GM20431 (cell line): ENCODE measurements at regions not wholly inside any gene's neighbourhood (a gene's known extent, or its start where the extent isn't known, plus 50 kb on each side); places are given as distances from the start of the nearest gene placed in this dataset.

ENCODE experiments used
- in situ Hi-C: fragments of 300-500 bp; cut with MseI, MboI; formaldehyde crosslinking; loops from one replicate; pipeline ENCODE4 v1.15.0; 2020; ENCODE audit warnings: low sequenced_read_pairs; ENCODE audit not compliant: unreplicated experiment

DNA sequence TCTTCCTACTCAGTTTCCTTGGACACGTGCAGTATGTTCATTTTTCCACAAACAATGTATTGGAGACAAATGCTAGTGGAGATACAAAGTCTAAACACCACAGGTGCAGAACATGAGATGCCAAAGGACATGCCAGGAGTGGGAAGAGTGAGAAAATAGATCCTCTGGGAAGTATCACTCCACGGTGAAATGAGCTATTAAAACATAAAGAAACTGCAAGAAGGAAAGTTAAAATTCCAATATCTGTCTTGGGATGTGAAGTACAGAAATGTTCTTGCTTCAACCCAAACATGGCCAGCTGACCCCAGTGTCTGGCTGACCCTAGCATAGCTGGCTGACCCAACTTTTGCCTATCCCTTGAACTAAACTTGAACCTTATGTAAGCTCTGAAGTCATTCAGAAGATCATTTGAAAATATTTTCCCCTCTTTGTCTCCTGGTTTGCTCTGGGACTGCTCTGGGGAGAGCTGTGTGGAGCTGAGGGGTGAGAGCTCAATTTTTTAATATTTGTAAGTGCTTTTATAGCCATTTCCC lies 59.5 kb downstream of the FZD1 start:
- in situ Hi-C loops = no loop called here

DNA sequence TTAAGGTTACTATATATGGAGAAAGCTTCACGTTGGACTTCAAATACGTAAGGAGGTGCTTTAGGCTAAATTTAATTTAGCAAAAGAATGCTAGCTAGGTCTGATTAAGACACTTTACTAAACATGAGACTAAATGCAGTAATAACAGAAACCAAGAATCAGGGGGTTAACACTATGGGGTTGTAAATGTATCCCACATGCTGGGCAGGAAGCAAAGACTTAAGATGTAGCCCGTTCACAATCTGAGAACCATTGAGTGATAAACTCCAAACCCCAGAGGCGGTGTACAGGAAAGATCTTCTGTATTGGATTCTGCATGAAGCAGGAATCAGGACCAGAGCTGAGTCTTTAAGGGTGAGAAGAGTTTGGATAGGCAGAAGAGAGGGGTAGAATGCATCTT lies 60.4 kb downstream of the FZD1 start:
- in situ Hi-C loops = no loop called here

DNA sequence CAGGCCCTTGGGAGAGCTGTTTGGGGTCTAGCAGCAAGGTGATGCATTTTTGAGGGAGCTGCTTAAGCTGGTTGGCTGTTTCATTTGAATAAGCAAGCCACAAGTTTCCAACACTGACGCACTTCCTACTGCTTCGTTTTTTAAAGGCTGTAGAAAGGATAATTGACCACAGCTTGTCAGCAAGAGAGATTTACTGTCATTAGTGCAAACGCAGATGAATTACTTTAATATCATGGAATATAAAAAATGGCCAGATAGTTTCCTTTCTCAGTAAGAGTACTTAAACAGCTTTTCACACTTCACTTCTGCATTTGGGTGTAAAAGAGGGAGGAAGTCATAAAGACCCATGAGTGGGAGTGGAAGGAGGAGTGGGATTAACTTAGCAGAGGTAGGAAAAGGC lies 61.5 kb downstream of the FZD1 start:
- in situ Hi-C loops = no loop called here

DNA sequence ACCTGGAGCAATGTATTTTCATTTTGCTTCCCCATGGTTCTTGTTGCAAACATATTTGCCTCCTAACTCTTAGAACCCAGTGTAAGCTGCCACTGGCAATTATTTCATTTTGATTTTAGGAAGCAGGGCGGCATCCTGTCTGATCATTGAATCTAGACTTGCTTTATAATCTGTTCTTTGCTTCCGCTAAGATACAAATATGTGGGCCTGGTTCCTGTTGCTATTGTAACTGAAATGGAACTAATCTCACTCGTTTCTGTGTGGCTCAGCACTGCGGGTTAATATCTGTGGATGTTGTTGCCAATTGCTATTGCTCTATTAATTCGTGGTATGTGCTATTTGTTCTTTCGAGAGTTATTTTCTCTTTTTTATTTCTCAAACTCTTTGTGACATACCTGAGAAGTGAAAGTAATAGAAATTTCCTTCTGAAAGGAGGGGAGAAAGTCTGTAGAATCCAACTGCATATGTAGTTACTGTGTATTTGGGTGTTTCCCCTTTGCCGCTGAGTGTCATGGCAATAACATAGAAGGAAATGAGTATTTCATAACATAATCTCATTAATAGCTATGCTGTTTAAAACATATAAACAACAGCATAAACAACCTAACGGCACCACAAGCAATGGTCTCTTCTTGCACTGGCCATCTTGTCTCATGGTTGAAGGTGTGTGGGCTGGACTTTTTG lies 62.4 kb downstream of the FZD1 start:
- in situ Hi-C loops = no loop called here

DNA sequence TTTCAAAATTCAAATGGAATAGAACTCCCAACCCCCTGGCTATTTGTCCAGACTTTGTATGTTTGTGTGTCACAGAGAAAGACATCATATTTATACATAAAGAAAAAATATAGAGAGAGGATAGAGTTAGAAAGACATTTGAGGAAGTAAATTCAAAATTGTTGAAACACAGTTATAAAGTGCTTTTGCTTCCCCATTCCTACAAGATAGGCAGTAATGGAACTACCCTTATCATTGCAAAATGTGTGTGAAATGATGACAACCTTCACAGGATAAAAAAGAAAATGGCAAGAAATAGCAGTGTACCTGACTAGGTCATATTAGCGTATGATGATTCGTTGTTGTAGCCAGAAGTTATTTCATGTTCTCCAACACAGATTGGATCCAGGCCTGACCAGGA lies 63.1 kb downstream of the FZD1 start:
- in situ Hi-C loops = no loop called here

DNA sequence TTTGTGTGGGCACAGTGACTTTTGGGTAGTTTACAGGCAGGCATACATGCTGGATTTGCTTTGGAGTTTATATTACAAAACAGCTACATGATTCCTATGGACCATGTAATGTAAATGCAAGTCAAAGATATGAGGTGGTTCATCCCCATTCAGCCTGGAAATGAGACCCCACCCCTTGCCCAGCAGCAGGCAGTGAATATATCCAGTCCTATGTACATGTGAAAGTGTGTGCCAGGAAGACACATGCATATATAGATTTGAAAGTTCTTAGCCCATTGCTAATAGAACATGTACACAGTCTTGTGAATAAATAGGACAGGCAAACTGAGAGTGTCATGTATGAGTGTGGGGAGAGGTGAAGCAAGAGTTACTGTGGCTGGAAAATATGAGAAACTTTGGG lies 65.3 kb downstream of the FZD1 start:
- in situ Hi-C loops = no loop called here

DNA sequence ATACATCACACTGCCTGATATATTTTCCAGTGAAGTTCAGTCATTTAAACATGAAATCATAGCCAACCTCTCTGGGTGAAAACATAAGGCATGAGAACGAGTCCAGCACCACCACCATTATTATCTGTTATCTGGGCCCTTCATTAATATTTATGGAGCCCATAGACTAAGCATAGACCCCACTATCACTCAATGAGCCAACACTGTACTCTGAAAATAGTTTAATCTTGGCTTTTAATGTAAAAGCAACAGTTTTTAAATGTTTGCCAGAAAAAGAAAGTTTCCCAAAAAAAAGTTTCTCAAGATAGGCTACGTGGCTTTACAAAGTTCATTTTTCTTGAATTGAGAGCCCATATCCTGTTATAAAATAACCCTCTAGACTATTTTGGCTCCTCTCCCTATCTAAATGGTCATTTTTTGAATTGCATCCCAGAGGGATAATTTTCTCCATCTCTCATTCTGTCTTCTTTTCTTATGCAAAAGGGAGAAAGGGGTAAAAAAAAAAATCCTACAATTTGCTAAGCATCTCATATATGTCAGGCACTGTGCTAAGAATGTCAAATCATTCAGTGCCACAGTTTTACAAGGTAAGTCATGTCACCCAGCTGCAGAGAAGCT lies 66.1 kb downstream of the FZD1 start:
- in situ Hi-C loops = no loop called here

DNA sequence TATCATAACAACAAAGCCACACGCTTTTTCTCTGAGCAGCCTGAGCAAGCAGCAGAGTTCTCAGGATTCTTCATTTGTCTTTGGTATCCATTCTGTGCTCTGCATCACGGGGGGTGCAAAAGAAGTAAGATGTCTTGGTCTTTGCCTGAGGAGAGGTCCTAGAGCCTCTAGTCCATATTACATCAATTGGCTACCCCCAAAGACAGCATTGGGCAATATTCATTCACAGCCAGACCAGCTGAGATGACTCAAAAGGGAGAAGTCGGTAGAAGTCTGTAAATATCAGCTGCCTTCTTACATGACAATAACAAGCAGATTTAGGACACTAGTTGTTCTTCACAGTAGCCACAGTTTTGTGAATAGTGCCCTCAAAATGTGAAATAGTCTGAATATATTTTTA lies 66.6 kb downstream of the FZD1 start:
- in situ Hi-C loops = no loop called here

DNA sequence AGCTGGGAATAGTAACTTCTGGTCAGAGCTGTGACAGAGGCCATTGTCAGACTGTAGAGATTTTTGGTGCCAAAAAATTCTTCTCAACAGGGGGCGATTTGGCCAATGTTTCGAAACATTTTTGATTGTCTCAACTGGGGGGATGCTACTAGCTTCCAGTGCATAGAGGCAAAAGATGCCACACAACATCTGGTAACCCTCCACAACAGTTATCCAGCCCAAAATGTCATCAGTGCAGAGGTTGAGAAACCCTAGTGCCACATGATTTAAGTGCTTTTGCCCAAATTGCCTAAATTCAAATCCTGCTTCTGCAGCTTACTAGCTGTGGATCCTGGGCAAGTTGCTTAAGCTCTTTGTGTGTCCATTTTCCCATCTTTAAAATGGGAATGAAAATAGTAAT lies 71.9 kb downstream of the FZD1 start:
- in situ Hi-C loops = no loop called here

DNA sequence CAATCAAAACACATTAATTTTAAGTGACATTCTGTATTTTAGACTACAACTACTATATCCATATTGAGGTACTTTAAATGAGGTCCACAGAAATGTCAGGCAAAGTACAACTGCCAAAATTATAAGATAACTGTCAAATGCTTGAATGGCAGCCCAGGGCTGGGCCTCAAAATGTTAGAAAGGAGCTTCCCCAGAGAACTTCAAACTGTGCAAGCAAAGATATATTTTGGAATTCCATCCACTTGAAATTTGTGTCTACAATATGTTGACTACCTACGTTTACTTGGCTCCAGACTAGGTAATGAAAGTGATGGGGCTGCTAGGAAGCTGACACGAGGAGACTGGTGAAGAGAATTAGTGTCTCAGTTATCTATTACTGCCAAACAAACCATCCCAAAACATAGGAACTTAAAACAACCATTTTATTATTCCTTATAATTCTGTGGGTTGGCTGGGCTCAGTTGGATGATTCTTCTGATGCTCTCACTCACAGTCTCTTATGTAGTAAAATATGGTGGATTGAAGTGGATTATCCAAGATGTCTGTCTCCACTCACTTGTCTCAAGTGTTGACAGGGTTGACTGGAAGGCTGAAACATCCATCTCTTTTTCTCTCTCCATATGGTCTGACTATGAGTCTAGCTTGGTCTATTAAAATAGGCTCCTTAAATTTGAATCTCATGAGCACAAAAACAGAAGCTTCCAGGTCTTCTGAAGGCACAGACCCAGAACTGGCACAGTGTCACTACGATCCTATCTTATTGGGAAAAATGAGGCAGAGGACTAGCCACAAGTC lies 74.2 kb downstream of the FZD1 start:
- in situ Hi-C loops = no loop called here

DNA sequence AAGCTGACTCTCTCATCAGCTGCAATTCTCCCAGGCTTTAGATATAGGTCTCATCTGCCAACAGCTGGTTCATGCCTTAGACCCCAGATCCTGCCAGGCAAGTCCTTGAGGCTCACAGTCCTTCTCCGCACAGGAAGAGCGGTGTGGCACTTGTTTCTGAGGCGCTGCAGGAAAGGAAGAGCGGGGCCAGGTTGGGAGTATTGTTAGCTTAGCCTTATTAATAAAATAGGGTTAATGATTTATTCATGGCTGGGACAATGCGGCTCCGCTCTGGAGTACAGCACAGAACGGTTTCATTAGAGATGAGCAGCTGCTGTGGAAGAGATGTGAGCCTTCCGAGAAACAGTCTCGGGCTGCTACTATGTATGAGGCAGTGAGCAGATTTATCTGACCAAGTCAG lies 78.1 kb downstream of the FZD1 start:
- in situ Hi-C loops = no loop called here

DNA sequence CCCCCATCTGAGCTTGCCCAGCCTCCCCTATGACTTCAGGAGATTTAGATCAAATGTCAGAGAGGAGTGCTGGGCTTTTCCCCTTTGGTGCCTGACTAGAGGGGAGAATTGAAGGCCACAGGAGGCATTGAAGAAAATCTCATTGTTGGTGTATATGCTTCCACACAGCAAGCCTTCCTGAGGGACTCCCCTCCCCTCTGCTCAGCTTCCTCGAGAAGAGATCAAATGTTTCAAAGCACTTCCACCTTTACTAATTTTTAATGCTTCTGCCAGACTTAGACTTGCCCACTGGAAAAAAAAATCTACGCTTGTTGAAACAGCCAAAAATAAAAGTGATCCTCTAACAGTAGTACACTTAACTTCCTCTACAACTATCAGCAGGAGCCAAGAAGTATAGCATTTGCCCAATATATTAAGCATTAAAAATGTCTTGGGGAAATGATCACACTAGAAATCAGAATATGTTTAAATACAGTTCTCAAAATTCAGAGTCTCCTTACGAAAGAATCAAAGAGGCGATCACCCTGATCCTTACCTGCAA lies 79.3 kb downstream of the FZD1 start:
- in situ Hi-C loops = no loop called here

DNA sequence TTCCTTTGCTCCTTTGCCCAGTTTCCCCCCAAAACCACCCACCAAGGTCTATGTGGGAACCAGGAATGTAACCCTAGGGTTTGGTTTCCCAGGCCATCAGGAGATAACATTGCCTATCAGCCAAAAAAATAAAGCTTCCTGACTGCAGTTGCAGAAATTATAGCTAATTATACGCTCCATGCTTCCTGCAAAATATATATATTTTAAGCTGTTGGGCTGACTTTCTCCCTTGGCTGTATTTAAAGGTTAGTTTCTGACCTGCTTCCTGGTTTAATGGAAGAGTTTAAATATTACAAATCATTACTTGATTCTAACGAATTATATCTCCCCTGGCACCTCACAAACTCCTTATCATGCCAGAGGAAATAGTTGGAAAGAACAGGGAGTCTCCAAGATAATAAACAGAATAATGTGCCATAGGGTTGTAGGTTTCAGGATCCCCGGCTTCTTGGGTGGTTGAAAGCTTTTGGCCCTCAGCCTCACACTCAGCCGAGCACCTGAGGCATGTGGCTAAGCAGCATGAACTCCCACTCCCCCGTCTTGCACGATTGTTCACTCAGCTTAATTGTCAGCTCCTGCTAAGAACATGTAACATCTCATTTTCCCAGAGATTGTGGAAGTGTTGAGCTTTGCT lies 79.9 kb downstream of the FZD1 start:
- in situ Hi-C loops = no loop called here

DNA sequence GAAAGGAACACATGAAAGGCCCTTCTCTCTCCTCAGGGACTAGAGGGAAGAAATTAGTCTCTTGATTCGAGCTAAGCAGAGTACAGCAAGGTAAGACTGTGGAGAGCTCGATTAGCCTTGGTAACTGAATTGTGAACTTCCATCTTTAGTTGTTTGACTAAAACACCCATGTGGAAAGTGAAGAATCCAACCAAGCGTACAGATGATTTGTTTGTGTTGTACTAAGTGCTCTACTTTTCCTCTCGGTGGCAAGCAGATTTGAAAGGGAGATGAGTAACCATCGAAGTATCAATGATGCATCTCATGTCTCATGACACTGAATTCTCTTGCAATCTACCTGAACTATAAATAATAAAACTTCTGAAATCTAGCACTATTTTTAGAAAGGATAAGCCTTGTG lies 80.7 kb downstream of the FZD1 start:
- in situ Hi-C loops = no loop called here

DNA sequence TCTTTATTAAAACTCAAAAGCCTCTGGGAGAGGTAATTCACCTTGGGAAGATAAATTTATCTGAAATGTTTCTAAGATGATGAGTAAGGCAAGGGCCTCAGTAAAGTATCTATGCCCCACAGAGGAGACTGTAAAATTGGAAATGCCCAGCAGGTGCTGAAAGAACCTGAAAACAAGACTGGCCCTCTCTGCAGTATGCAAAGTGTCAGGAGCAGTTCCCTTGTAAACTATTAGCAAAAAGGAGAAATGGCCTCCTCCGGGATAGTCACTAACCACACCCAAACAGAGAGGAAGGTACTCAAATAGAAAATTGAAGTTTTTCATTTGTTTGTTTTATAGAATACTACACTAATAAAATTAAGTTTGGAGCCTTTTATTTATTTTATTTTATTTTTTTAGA lies 81.2 kb downstream of the FZD1 start:
- in situ Hi-C loops = no loop called here

DNA sequence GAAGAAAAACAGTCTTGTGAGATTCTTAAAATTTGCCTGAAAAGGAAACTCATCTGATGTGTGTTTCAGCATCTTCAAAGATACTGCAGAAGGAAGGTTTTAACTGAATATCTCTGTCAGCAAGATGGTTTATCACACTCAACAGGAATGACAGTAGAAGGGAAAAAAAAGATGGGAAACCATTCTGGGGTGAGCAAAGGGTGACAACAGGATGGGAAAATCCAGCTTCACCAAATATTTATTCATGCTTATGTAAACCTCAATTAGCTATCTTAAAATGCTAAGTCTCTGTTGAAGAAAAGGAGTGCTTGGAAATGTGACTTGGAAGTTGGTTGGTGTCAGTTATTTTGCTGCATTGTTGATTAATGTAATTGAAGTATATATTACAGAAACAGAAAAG lies 82.2 kb downstream of the FZD1 start:
- in situ Hi-C loops = no loop called here

DNA sequence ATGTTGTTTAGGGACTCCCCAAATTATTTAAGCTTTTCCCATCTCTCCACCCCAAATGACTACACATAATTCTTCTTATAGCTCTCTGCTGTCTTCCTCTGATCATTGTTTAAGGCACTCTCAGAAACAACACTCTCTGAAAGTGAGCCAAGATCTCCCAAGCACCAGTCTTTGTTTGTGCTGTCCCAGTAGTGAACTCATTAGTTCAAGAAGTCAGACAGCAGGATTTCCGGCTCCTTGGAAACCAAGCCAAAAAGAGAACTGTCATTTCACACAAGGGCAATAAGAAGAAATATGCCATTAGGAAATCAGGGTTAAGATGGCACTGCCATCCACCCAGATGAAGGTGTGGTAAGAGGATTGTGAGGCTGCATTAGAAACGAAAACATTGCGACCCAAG lies 83.1 kb downstream of the FZD1 start:
- in situ Hi-C loops = no loop called here

DNA sequence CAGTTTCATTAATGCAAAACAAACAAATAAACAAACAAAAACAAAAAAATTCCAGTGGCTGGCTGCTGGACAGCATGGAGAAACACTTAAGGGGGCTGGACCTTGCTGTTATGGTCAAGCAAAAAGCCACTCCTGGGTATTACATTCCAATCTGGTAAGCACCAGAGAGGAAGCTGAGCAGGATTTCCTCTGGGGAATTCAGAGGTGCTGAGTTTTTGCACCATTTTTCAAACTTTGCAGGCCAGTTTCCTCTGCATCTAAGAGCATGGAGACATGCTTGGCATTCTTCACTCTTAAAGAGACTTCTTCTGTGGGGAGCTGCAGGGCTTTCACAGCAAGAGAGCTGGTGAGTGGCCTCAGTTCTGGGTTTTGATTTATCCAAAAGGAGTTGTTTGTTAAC lies 84.5 kb downstream of the FZD1 start:
- in situ Hi-C loops = no loop called here

DNA sequence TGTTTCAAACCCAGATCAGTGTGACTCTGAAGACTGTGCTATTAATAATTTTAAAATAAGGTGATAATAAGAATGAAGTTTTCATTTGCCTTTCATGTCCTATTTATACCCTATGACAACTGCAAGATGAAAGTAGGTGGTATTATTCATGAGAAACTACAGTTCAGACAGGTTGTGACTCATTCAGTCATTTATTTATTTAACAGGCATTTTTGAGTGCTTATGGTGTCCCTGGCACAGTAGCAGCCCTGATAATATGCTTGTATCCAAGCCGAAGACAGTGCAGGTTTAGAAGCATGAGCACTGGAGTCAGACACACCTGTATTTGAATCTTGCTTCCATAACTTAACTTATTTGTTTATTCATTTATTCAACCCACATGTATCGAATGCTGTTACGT lies 87.1 kb downstream of the FZD1 start:
- in situ Hi-C loops = no loop called here

DNA sequence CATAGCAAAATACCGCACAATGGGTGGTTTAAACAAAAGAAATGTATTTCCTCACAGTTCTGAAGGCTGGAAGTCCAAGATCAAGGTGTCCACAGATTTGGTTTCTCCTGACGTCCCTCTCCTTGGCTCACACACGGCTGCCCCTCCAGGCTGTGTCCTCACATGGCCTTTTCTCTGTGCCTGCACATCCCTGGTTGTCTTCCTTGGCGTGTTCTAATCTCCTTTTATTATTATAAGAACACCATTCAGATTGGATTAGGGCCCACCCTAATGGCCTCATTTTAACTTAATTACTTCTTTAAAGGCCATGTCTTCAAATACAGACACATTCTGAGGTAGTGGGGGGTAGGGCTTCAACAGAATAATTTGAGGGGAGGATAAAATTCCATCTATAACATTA lies 87.9 kb downstream of the FZD1 start:
- in situ Hi-C loops = no loop called here

DNA sequence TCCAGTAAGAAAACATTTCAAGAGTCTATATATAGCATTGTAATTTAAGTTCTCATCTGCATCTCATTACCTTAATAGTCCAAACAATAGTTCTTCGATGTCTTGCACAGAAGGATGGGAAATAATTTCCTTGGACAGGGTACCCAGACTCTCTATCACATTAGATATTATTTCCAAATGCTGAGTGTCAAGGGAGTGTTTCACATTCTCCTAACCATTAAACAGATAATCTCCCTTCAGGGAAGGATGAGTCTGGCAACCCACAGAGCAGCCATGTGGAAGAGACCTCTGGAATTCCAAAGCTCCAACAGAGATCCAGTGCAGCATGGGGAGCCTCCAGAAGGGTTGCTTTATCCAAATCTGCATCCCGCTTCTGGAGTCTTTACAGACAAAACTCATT lies 89.6 kb downstream of the FZD1 start:
- in situ Hi-C loops = no loop called here
